ENCODE measurements at regions not wholly inside any gene's neighbourhood (a gene's known extent, or its start where the extent isn't known, plus 50 kb on each side); places are given as distances from the start of the nearest gene placed in this dataset.

GRCh38 chr17:52776234-52776633, 617.7 kb upstream of the CA10 start:
- intact Hi-C loops (cut with DNase I, micrococcal nuclease) = no loop called here

GRCh38 chr17:52762794-52763167, 604.3 kb upstream of the CA10 start:
- no peaks in the 10 kb centered on the region for H3K27me3 Mint-ChIP-seq
- POLR2A ChIA-PET = no interaction called here
- no peaks in the 10 kb centered on the region for H3K27me3 ChIP-seq (ENCODE audit: control insufficient read depth in 1 of 2, insufficient read depth in 2 of 2, low read length in 2 of 2)

More at GRCh38 chr17:52776234-52776633, 617.7 kb upstream of the CA10 start:
- Mint-ChIP-seq H3K27ac (no peak overlapping the region), H3K27me3 (no peaks in the 10 kb centered on the region), H3K4me3 (no peak overlapping the region), H3K4me1 (ENCODE audit: low read depth) (no peaks in the 10 kb centered on the region), H3K9me3 (peaks cover 18% of the 10 kb centered on the region), H3K36me3 (ENCODE audit: low read depth) (no peaks in the 10 kb centered on the region)
- Histone ChIP-seq H3K36me3 (ENCODE audit: insufficient read depth, low read length) (no peaks in the 10 kb centered on the region), H3K4me3 (ENCODE audit: low read length) (no peak overlapping the region), H3K9me3 (ENCODE audit: control insufficient read depth in 1 of 2, insufficient read depth in 1 of 2, low read length in 2 of 2) (no peaks in the 10 kb centered on the region), H3K27me3 (ENCODE audit: control insufficient read depth in 1 of 2, insufficient read depth in 2 of 2, low read length in 2 of 2) (no peaks in the 10 kb centered on the region), H3K4me1 (ENCODE audit: insufficient read depth, low read length) (no peaks in the 10 kb centered on the region), H3K27ac (ENCODE audit: low read depth in 1 of 2, low read length in 2 of 2) (no peak overlapping the region)
- ChIA-PET CTCF (interaction anchor here (1.0 kb wide), 1 partner anchor 10 kb away, joined by 3 read pairs; no protein-coding TSS in a partner anchor), POLR2A (no interaction called here)
- TF ChIP-seq CTCF (IDR thresholded peaks at IDR 0.05) = no peak
- ATAC-seq (ENCODE audit: poor library complexity) (no peak), DNase-seq (no peak)

GRCh38 chr17:52762147-52762793, 603.8 kb upstream of the CA10 start:
- no peak overlapping the region for H3K4me3 Mint-ChIP-seq
- H3K4me3 ChIP-seq (ENCODE audit: low read length) = no peak overlapping the region
- TF ChIP-seq CTCF (IDR thresholded peaks at IDR 0.05) = no peak
- ChIA-PET POLR2A (no interaction called here), CTCF (no interaction called here)
- H3K27ac Mint-ChIP-seq = no peak overlapping the region
- no peak for ATAC-seq (ENCODE audit: poor library complexity)
- no peaks in the 10 kb centered on the region for H3K4me1 ChIP-seq (ENCODE audit: insufficient read depth, low read length)
- no peaks in the 10 kb centered on the region for H3K4me1 Mint-ChIP-seq (ENCODE audit: low read depth)
- H3K27me3 ChIP-seq (ENCODE audit: control insufficient read depth in 1 of 2, insufficient read depth in 2 of 2, low read length in 2 of 2) = no peaks in the 10 kb centered on the region
- peaks cover 3 to 15% of the 10 kb centered on the region in 2 experiments for H3K9me3 ChIP-seq (ENCODE audit: control insufficient read depth in 1 of 2, insufficient read depth in 1 of 2, low read length in 2 of 2)
- no peaks in the 10 kb centered on the region for H3K36me3 Mint-ChIP-seq (ENCODE audit: low read depth)
- intact Hi-C loops (cut with DNase I, micrococcal nuclease) = no loop called here
- H3K36me3 ChIP-seq (ENCODE audit: insufficient read depth, low read length) = no peaks in the 10 kb centered on the region
- peaks cover 7% of the 10 kb centered on the region for H3K9me3 Mint-ChIP-seq
- H3K27me3 Mint-ChIP-seq = no peaks in the 10 kb centered on the region
- no peak for DNase-seq
- H3K27ac ChIP-seq (ENCODE audit: low read depth in 1 of 2, low read length in 2 of 2) = no peak overlapping the region

More at GRCh38 chr17:52762794-52763167, 604.3 kb upstream of the CA10 start:
- Mint-ChIP-seq H3K9me3 (peaks cover 7% of the 10 kb centered on the region), H3K4me1 (ENCODE audit: low read depth) (no peaks in the 10 kb centered on the region), H3K4me3 (no peak overlapping the region), H3K27ac (no peak overlapping the region), H3K36me3 (ENCODE audit: low read depth) (no peaks in the 10 kb centered on the region)
- no peak overlapping the region for H3K4me3 ChIP-seq (ENCODE audit: low read length)
- H3K27ac ChIP-seq (ENCODE audit: low read depth in 1 of 2, low read length in 2 of 2) = no peak overlapping the region
- no peak for TF ChIP-seq CTCF (IDR thresholded peaks at IDR 0.05)
- intact Hi-C loops (cut with DNase I, micrococcal nuclease) = no loop called here
- H3K9me3 ChIP-seq (ENCODE audit: control insufficient read depth in 1 of 2, insufficient read depth in 1 of 2, low read length in 2 of 2) = peaks cover 3 to 15% of the 10 kb centered on the region in 2 experiments
- DNase-seq (no peak), ATAC-seq (ENCODE audit: poor library complexity) (no peak)
- CTCF ChIA-PET = no interaction called here
- H3K4me1 ChIP-seq (ENCODE audit: insufficient read depth, low read length) = no peaks in the 10 kb centered on the region
- H3K36me3 ChIP-seq (ENCODE audit: insufficient read depth, low read length) = no peaks in the 10 kb centered on the region
